ENCODE measurements at regions not wholly inside any gene's neighbourhood (a gene's known extent, or its start where the extent isn't known, plus 50 kb on each side); places are given as distances from the start of the nearest gene placed in this dataset.
A peak's percentile ranks its signal among the peaks of the same experiment; 100 is the strongest.

DNA sequence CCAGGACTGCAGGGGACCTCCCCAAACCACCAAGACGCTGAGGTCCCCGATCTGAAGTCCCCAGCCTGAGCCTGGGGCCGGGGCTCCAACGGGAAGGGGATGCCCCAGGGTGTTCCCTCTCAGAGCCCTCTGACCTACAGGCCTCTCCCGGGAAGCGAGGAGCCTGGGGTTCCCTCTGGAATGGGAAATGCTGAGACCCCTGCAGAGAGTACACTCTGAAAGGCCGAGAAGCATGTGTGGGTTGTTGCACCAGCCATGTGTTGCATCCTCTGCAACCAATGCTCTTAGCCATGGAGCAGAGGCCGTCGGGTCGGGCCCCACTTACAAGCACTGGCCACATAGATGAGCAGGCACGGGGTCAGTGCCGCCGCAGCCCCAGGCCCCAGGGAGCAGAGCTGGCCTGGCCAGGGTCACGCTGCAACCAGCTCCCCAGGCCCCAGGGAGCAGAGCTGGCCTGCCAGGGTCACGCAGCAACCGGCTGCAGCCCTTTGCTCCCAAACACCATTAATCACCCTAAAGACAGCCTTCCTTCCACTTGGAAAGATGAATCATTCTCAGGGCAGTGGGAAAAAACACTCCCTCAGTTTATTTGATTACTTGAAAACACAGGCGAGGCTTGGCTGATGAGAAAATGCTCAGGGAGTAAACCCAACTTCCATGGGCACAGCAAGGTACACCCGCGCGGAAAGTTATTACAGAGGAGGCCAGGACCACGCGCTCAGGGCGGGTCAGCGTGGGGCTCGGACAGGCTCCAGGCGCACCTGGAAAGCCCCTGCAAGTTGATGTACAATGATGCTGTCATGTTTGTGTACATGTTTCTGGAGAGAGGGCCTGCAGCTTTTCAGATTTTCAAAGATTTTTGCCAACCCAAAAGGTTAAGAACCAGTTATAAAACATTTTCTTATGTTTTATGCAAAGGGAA is 78.0 kb upstream of the AFDN start (continued):
- TF ChIP-seq, protein P1, sequence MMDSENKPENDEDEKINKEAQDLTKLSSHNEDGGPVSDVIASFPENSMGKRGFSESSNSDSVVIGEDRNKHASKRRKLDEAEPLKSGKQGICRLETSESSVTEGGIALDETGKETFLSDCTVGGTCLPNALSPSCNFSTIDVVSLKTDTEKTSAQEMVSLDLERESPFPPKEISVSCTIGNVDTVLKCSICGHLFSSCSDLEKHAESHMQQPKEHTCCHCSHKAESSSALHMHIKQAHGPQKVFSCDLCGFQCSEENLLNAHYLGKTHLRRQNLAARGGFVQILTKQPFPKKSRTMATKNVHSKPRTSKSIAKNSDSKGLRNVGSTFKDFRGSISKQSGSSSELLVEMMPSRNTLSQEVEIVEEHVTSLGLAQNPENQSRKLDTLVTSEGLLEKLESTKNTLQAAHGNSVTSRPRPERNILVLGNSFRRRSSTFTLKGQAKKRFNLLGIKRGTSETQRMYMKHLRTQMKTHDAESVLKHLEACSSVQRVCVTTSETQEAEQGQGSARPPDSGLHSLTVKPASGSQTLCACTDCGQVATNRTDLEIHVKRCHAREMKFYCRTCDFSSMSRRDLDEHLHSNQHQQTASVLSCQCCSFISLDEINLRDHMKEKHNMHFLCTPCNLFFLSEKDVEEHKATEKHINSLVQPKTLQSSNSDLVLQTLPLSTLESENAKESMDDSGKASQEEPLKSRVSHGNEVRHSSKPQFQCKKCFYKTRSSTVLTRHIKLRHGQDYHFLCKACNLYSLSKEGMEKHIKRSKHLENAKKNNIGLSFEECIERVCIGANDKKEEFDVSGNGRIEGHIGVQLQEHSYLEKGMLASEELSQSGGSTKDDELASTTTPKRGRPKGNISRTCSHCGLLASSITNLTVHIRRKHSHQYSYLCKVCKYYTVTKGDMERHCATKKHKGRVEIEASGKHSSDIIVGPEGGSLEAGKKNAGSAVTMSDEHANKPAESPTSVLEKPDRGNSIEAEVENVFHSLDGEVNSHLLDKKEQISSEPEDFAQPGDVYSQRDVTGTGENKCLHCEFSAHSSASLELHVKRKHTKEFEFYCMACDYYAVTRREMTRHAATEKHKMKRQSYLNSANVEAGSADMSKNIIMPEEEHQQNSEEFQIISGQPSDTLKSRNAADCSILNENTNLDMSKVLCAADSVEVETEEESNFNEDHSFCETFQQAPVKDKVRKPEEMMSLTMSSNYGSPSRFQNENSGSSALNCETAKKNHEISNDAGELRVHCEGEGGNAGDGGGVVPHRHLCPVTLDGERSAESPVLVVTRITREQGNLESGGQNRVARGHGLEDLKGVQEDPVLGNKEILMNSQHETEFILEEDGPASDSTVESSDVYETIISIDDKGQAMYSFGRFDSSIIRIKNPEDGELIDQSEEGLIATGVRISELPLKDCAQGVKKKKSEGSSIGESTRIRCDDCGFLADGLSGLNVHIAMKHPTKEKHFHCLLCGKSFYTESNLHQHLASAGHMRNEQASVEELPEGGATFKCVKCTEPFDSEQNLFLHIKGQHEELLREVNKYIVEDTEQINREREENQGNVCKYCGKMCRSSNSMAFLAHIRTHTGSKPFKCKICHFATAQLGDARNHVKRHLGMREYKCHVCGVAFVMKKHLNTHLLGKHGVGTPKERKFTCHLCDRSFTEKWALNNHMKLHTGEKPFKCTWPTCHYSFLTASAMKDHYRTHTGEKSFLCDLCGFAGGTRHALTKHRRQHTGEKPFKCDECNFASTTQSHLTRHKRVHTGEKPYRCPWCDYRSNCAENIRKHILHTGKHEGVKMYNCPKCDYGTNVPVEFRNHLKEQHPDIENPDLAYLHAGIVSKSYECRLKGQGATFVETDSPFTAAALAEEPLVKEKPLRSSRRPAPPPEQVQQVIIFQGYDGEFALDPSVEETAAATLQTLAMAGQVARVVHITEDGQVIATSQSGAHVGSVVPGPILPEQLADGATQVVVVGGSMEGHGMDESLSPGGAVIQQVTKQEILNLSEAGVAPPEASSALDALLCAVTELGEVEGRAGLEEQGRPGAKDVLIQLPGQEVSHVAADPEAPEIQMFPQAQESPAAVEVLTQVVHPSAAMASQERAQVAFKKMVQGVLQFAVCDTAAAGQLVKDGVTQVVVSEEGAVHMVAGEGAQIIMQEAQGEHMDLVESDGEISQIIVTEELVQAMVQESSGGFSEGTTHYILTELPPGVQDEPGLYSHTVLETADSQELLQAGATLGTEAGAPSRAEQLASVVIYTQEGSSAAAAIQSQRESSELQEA (CRISPR knock-in tag; IDR thresholded peaks at IDR 0.05; ENCODE audit: not compliant biosample characterization), result no peak
- TF ChIP-seq MXI1 (IDR thresholded peaks at IDR 0.05; ENCODE audit: borderline replicate concordance, low read depth, low read length), result no peak
- TF ChIP-seq RBAK (CRISPR knock-in tag; IDR thresholded peaks at IDR 0.05), result no peak
- peak; percentile 56; the same call in 1 of the 2 replicates for TF ChIP-seq ZMYM4 (CRISPR knock-in tag; IDR thresholded peaks at IDR 0.05)
- TF ChIP-seq ZNF629 (CRISPR knock-in tag; conservative IDR thresholded peaks at IDR 0.05), result no peak
- TF ChIP-seq PAWR (CRISPR knock-in tag; IDR thresholded peaks at IDR 0.05; ENCODE audit: borderline replicate concordance), result no peak
- TF ChIP-seq ZNF772 (CRISPR knock-in tag; IDR thresholded peaks at IDR 0.05), result 0 out of 2 replicates have a peak, but pooled peaks have one; percentile 43
- TF ChIP-seq, protein P2, sequence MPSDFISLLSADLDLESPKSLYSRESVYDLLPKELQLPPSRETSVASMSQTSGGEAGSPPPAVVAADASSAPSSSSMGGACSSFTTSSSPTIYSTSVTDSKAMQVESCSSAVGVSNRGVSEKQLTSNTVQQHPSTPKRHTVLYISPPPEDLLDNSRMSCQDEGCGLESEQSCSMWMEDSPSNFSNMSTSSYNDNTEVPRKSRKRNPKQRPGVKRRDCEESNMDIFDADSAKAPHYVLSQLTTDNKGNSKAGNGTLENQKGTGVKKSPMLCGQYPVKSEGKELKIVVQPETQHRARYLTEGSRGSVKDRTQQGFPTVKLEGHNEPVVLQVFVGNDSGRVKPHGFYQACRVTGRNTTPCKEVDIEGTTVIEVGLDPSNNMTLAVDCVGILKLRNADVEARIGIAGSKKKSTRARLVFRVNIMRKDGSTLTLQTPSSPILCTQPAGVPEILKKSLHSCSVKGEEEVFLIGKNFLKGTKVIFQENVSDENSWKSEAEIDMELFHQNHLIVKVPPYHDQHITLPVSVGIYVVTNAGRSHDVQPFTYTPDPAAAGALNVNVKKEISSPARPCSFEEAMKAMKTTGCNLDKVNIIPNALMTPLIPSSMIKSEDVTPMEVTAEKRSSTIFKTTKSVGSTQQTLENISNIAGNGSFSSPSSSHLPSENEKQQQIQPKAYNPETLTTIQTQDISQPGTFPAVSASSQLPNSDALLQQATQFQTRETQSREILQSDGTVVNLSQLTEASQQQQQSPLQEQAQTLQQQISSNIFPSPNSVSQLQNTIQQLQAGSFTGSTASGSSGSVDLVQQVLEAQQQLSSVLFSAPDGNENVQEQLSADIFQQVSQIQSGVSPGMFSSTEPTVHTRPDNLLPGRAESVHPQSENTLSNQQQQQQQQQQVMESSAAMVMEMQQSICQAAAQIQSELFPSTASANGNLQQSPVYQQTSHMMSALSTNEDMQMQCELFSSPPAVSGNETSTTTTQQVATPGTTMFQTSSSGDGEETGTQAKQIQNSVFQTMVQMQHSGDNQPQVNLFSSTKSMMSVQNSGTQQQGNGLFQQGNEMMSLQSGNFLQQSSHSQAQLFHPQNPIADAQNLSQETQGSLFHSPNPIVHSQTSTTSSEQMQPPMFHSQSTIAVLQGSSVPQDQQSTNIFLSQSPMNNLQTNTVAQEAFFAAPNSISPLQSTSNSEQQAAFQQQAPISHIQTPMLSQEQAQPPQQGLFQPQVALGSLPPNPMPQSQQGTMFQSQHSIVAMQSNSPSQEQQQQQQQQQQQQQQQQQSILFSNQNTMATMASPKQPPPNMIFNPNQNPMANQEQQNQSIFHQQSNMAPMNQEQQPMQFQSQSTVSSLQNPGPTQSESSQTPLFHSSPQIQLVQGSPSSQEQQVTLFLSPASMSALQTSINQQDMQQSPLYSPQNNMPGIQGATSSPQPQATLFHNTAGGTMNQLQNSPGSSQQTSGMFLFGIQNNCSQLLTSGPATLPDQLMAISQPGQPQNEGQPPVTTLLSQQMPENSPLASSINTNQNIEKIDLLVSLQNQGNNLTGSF (CRISPR knock-in tag; IDR thresholded peaks at IDR 0.05), result no peak
- TF ChIP-seq, protein P3, sequence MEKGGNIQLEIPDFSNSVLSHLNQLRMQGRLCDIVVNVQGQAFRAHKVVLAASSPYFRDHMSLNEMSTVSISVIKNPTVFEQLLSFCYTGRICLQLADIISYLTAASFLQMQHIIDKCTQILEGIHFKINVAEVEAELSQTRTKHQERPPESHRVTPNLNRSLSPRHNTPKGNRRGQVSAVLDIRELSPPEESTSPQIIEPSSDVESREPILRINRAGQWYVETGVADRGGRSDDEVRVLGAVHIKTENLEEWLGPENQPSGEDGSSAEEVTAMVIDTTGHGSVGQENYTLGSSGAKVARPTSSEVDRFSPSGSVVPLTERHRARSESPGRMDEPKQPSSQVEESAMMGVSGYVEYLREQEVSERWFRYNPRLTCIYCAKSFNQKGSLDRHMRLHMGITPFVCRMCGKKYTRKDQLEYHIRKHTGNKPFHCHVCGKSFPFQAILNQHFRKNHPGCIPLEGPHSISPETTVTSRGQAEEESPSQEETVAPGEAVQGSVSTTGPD (CRISPR knock-in tag; IDR thresholded peaks at IDR 0.05), result no peak
- TF ChIP-seq XBP1 (CRISPR knock-in tag; IDR thresholded peaks at IDR 0.05), result no peak
- TF ChIP-seq, protein P4, sequence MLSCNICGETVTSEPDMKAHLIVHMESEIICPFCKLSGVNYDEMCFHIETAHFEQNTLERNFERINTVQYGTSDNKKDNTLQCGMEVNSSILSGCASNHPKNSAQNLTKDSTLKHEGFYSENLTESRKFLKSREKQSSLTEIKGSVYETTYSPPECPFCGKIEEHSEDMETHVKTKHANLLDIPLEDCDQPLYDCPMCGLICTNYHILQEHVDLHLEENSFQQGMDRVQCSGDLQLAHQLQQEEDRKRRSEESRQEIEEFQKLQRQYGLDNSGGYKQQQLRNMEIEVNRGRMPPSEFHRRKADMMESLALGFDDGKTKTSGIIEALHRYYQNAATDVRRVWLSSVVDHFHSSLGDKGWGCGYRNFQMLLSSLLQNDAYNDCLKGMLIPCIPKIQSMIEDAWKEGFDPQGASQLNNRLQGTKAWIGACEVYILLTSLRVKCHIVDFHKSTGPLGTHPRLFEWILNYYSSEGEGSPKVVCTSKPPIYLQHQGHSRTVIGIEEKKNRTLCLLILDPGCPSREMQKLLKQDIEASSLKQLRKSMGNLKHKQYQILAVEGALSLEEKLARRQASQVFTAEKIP (CRISPR knock-in tag; IDR thresholded peaks at IDR 0.05; ENCODE audit: borderline replicate concordance), result no peak
